LoVo (cell line): ENCODE measurements at regions not wholly inside any gene's neighbourhood (a gene's known extent, or its start where the extent isn't known, plus 50 kb on each side); places are given as distances from the start of the nearest gene placed in this dataset.
"Not testable (repeated sequence)": the region's sequence is repeated elsewhere in the genome, so short reads cannot be mapped to it uniquely, and the experiment has no call there.

Experiments
- DNase-seq: peaks from one replicate; pipeline ENCODE4 v3.0.0-alpha.2; 2016; ENCODE audit warnings: low spot score

GRCh38 chrX:40243755-40244515 is 146.2 kb upstream of the BCOR start:
- DNase-seq, result no peak

DNA sequence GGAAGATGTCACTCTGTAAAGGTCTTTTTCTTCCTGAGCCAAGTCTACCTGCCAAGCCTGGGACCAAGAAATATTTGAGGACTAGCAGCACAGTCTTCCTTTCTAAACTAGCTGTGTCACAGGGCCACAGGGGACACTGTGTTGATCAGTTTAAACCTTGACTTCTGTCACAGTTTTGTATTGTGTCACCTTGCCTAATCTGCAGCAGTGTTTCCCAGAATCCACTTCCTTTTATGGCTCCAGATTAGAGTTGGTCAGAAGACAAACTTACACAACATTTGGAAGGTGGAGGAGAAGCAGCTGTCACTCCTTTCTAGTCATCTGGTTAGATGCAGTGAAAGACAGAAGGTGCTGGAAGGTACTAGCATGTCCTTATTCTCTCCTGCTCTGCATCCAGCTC is 143.1 kb upstream of the BCOR start:
- DNase-seq, result no peak

DNA sequence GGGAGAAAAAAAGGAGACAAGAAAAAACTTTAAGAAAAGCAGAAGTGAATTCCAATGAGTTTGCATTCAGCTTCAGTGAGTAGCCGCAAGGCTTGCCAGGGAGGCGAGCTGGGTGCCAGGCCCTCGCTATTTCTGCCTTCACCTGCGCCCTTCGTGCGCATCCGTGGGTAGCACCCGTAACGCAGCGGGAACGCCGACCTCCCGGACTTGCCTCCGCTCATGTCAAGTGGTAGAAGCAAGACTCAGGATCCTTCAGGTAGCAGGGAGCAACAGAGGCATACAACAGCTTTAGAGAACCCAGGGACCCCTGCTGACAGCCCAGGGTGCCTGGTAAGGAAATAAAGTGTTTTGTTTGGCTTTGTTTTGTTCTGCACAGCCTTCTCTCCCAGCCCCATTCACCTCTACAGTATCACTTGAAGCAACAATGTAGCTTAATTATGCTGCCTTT is 140.0 kb upstream of the BCOR start:
- DNase-seq, result no peak

DNA sequence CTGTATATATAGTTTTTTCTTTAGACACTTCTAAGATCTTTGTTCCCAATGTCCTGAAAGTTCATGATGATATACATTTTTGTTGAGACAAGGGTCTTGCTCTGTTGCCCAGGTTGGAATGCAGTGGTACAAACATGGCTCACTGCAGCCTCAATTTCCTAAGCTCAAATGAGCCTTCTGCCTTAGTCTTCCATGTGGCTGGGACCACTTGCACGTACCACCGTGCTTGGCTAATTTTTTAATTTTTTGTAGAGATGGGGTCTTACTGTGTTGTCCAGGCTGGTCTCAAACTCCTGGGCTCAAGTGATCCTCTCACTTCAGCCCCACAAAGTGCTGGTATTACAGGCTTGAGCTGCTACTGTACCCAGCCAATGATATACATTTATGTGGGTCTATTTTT is 132.9 kb upstream of the BCOR start:
- no peak for DNase-seq

DNA sequence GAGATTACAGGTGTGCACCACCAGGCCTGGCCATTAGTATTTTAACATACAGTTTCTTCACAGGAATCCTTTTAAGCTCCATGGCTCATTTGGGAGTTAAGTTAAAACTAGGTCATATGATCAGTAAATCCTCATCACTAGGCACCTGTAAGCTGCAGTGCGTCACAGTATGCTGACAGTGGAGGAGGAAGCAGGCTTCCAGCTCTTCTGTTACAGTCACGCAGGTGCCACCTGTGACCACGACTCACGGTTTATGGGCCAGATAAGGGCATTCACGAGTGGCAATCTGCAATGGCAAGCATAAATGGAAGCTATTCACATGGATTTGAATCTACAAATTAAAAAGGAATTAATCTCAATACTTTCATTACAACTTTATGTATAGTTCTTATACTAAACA is 129.4 kb upstream of the BCOR start:
- DNase-seq, result no peak

GRCh38 chrX:40224658-40225057 is 126.9 kb upstream of the BCOR start:
- DNase-seq, result no peak

DNA sequence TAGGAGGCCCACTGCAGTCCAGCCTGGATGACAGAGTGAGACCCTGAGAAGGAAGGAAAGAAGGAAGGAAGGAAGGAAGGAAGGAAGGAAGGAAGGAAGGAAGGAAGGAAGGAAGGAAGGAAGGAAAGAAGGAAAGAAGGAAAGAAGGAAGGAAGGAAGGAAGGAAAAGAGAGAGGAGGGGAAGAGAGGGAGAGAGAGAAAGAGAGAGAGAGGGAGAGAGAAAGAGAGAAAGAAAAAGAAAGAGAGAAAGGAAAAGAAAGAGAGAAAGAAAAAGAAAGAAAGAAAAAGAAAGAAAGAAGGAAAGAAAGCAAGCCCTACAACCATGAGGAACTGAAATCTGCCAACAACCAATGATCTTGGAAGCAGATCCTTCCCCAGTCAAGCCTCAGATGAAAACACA is 124.9 kb upstream of the BCOR start:
- not testable (repeated sequence) for DNase-seq

GRCh38 chrX:40213092-40213491 is 115.3 kb upstream of the BCOR start:
- no peak for DNase-seq

DNA sequence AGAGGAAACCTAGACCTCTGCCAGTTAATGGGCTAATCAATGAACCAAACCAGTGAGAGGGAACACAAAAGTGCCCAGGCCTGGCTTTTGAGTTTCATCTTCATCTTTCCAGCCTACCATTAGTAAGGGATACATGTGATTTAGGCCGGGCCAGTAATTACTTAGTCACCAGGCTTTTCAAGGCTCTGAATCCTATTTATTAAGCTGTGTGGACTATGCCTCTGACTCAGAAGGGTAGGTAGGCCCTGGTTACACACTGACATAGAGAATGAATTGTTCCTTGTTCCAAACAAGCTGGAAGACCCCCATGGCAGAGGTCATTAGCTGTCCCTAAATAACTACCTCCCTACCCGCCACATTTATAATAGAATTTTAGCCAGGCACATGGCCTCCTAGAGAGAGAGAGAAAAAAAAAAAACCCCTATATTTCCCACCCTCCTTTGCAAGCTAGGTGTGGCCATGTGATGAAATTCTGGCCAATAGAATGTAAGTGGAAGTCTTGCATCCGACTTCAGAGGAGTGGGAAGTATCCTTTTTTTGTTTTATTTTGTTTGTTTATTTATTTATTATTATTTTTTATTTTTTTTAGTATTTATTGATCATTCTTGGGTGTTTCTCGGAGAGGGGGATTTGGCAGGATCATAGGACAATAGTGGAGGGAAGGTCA is 112.3 kb upstream of the BCOR start:
- DNase-seq, result no peak

DNA sequence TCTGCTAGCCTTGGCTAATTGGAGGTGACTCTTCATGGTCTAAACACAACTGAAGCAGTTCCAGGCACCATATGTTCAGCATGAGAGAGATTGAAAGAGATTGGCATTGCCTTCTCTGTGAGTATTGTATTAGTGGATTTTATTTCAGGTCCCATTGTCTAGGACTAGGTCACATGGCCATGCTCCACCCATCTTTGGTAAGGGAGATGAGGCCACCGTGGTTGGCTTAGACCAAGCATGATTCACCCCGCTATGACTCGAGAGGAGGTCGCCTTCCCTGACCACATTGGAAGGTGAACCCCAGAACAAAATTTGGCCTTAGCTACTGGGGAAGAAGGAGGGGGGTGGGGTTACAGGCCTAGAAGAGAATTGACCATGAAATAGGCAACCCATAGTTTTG is 109.9 kb upstream of the BCOR start:
- no peak for DNase-seq

DNA sequence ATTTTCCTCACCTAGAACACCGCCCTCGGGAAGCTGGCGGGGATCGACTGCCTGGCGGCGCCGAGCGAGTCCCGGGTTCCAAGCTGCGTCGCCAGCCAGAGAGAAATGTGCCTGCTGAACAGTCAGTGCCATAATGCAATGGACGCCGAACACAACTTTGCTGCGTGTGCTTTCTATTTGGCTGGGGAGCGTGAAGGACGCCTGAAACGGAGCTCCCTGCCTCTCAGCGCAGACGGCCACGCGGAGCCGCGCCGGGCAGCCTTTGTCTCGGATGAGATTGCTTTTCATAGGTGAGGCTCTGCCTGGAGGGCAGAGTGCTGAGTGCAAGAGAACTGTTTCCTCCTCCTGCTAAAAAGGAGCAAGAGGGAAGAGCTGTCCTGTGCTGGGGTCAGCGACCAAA is 107.7 kb upstream of the BCOR start:
- DNase-seq, result no peak

GRCh38 chrX:40202456-40202855 is 104.7 kb upstream of the BCOR start:
- DNase-seq, result no peak

- DNase-seq, result no peak
Observed at GRCh38 chrX:40201329-40201885, 103.6 kb upstream of the BCOR start.

GRCh38 chrX:40199704-40200103 is 101.9 kb upstream of the BCOR start:
- no peak for DNase-seq

- DNase-seq, result no peak
Observed at GRCh38 chrX:40197071-40197470, 99.3 kb upstream of the BCOR start.

GRCh38 chrX:40195368-40195767 is 97.6 kb upstream of the BCOR start:
- no peak for DNase-seq

DNA sequence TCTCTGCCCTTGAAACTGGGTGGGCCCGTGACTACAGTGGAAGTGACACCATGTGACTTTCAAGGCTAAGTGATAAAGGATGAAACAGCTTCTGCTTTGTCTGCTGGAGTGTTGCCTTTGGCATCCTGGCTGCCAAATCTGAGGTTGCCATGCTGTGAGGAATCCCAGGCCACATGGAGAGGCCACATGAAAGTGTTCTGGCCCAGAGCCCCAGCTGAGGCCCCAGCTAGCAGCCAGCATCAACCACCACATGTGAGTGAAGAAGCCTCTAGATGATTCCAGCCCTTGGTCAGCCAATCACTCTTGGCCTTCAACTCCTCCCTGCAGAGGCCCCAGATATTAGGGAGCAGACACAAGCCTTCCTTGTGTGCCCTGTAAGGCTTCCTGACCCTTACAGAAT is 94.4 kb upstream of the BCOR start:
- no peak for DNase-seq

DNA sequence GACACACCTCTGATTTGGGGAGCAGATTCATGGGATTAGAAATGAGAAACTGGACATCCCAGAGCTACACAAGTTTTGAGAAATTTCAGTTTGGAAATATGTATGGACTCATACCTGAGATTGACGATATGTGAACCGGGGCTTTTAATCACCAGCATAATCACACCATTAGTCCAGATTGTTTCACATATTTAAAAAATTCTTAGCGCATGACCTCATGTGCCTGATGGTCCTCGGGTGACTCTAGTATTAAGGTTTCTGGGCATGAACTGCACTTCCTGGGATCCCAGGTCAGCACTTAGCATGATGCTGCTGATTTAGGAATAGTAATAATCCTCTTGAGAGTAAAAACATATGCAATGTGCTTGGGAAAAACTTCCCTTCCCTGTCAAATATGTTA is 91.9 kb upstream of the BCOR start:
- DNase-seq, result no peak

GRCh38 chrX:40188573-40189417 is 91.0 kb upstream of the BCOR start:
- no peak for DNase-seq

DNA sequence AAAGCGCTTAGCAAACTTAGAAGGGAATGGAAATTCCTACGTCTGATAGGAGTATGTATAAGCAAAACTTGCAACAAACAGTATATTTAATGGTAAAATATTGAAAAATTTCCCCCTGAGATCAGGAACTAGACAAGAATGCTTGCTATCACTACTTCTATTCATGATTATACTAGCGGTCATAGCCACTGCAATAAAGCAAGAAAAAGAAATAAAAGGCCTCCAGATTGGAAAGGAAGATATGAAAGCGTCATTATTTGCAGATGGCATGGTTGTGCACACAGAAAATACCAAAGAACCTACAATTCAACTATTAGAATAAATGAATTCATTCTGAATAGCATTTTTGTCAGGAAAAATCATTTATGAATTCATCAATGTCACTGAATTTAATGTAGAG is 87.2 kb upstream of the BCOR start:
- DNase-seq, result no peak

GRCh38 chrX:40182615-40183014 is 84.9 kb upstream of the BCOR start:
- DNase-seq, result no peak

DNA sequence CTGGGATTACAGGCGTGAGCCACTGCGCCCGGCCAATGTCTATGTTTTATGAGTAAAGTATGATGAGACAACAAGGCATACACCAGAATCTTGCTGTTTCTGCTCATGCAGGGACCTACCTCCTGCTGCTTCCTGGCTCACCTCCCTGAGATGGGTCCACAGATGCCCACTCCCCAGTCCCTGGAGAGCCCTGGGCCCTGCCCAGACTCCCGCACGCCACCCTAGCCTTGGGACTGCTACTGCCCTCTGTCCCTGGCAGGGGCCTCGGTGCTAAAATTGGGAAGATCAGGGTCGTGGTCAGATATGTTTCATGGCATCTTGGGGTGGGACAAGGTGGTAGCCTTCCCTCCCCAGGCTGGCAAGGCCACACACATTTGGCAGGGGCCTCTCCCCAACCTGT is 84.3 kb upstream of the BCOR start:
- no peak for DNase-seq

GRCh38 chrX:40179283-40179682 is 81.5 kb upstream of the BCOR start:
- no peak for DNase-seq
